HG02840 (cell line): ENCODE measurements at regions not wholly inside any gene's neighbourhood (a gene's known extent, or its start where the extent isn't known, plus 50 kb on each side); places are given as distances from the start of the nearest gene placed in this dataset.
"Not testable (repeated sequence)": the region's sequence is repeated elsewhere in the genome, so short reads cannot be mapped to it uniquely, and the experiment has no call there.

Experiments used
- ATAC-seq: cut with Tn5 transposase; IDR thresholded peaks from one replicate; pipeline ENCODE4 v1.9.1; 2021; ENCODE audit warnings: mild to moderate bottlenecking, moderate library complexity, moderate number of reproducible peaks; ENCODE audit not compliant: unreplicated experiment, low FRiP score

DNA sequence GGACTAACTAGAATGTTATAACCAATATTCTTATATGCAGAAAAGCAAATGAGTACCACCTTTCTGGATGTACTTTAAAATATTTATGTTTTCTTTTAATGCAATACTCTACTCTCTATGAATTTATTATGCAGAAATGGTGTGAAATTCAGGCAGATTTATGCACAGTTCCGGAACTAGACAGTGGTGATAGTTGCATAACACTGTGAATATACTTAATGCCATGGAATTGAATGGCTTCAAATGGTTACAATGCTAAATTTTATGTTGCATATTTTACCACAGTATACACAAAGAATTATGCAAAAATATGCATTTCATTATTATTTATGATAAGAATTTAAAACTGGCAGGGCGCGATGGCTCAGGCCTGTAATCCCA, 287.8 kb upstream of the FN1 start:
- ATAC-seq = no peak

DNA sequence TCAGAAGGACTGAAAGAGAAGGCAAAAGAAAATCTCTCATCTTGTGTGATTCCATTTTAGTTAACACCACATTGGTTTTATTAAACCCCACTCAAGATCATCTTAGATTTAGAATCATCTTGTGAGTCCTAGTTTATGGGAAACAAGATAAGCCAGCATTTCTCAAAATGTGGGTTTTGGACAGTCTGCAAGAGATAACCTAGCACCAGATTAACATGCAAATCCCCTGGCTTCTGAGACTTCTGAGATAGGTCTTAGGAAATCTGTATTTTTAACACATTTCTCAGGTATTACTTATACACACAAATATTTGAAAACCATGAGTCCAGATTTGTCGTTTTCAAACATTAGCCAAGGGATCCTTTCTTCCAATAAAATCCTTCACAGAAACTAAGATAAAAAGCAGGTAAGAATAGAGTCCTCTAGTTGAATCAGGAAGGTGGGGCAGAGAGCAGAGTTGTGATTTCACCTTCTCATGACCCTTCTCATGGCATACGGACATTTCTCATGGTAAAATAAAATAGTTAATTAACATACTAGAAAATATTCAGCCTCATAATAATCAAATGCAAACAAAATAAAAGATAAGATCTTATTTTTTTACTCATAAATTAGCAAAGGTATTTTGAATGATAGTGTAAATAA, 287.2 kb upstream of the FN1 start:
- ATAC-seq = no peak

DNA sequence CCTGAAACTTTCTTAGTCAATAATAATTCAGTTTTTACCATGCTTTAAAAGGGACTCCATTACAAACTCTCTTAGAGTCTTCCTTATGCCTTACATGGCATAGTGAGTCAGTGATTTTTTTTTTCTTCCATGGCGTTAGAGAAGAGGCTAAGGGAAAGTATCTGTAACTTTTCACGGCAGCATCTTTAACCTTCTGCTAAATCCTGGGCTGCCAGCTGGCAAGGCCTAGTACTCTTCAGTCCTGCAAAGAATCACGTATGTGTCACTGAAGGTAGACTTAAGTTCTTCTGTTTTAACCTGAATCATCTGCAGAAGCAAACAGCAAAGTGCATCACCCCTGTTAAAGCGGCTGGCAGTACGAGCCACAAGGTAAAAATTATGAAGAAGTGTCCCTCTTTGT, 286.3 kb upstream of the FN1 start:
- no peak for ATAC-seq

DNA sequence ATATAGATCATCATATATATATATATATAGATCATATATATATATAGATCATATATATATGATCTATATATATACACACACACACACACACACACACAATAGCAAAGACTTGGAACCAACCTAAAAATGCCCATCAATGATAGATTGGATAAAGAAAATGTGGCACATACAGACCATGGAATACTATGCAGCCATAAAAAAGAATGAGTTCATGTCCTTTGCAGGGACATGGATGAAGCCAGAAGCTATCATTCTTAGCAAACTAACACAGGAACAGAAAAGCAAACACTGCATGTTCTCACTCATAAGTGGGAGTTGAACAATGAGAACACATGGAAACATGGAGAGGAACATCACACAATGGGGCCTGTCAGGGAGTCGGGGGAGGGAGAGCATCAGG, 285.6 kb upstream of the FN1 start:
- not testable (repeated sequence) for ATAC-seq

DNA sequence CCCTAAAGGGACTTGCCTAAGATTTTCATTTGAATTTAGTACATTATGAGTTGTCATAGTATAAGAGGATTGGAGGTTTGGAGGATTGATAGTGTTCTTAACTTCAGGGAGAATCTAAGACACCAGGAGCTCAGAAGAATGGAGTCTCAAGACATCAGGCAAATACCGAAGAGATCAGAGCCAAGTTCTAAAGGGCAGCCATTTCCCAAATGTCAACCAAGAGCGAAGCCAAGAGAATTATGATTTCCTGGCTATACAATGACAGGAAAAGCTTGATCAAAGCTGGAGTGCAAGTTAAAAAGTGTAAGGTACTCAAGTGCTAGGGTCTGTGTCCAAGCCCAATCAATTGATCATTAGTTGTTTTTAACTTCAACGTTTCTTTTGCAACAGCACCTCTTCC, 283.0 kb upstream of the FN1 start:
- ATAC-seq = no peak

DNA sequence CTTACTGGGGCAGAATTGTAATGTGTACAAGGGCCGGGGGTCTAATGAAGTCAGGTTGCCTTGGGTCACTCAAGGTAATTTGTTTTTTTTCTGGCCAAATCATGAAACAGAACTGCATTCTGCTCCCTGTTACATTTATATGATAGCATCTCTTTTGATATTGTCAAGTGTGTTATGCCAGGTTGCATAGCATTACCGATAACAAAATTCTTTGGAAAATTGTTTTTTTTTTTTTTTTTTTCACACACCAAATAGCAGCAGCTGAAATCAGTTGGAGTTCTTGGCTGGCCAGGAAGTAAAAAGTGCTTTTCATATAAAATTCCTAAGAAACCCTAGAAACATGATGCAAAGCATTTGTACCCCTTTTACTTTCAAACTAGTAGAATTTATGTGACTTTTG, 282.6 kb upstream of the FN1 start:
- ATAC-seq = no peak

DNA sequence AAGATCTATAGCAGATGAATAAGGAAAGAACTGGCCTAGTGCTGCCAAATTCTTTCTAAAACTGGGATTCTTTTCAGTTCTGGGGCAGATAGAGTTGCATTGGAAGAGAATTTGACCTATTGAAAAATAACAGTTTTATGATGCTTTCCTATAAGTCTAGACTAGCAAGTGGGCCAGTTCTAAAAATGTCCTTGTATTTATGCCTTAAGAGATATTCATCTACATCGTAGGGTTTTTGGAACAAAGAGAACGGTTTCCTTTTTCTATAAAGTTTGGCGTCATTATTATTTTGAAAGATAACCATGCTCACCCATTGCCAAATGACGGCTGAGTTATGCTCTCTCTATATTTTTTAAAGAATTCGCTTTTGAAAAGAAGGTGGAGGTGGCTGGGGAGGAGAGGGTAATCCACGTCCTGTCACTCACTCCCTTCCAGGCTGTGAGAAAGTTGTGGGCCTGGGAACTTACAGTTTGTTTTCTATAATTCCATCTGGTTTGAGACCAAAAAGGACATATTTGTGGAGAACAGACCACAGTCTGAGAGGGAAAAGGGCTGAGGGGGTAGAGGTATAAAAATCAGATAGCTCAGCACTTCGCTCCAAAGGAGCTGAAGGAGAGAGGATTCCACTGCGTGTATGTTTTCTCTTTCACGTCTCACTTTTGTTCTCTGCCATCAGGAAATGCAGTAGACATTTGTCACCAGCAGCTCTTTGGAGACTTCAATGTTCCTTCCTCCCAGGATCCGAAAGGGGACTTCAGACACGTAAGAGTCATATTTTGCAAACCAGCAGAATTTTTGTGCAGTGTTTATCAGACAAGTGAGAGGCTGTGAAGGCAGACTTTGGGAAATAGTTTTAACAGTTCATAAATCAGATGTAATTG, 281.9 kb upstream of the FN1 start:
- ATAC-seq = no peak

DNA sequence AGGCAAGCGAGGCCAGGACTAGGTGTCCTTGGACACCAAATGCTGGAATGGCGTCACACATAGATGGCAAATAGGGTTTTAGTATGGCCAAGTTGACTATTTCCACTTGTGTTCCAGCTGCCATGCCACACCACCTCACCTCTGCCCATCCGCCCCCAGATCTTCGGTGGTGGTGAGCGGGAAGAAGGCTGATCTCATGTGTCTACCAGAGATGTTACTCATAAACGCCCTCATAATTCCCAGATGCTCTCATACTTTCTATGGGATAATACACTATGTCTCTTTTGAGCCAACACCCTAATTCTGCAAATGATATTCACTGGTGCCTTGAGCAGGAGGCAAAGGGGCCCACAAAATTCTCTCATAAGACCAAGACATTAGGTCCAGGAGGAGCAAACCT, 281.1 kb upstream of the FN1 start:
- ATAC-seq = no peak

DNA sequence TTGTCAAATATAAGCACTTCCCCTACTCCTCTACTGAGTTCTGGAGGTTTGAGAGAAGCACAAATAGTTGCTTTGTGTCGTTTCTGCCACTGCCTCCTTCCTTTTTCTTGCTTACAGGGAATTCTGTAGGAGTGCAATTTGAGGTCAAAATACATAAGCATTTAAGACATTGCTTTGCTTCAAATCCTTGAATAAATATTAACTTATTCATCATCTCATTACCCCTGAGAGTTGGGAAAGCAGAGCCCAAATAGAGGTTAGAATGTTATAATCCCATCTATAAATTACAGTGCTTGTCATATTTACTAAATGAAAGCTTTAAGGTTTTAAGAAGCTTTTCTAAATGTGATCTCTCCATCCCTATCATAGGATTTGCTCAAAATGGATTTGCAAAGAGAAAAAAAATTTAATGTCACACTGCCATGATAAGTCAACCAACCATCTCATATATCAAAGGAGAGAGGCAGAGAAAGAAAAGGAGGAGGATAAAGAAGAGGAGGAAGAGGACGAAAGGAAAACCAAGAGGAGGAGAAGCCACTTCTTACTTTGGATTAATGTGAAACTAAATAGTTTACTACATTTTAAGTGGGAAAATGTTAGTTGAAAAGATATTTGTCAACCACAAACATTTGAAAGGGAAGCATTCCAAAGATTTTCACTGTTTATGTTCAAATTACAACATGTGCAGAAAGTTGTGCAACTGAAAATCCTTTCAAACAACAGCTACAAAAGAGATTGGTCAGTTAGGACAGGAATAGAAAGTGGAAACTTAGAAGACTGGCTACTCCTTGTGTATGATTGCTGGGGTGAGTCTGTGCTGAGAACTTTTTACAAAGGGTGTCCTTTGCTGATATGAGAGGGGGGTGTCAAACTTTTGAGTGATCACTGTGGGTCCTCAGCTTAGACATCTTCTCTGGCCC, 277.3 kb upstream of the FN1 start:
- no peak for ATAC-seq

DNA sequence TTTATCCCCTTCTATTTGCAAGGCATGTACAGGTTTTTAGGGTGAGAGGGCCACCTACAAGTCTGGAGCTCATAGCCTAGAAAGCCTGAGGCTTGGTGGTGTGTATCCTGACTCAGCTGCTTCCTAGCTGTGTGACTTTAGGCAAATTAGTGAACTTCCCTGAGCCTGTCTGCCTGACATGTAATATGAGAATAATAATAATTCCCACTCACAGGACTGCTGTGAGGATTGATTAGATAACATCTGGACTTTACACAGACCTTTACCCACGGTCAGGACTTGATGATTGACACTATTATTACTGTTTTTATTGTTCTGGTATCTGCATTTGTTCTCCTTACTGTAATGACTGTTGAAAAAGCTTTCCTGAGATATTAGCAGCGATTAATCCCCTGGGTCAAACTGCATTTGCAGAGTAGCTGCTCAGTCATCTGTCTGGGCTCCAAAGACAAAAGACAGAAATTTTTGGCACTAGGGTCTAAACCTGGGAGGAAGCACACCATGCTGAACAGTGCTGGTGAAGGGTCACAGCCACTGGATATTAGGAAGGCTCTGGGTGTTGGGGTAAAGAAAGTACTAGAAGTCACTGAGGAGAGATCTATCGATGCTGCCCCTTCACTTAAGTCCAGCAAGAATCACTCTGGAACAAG, 276.5 kb upstream of the FN1 start:
- ATAC-seq = no peak

DNA sequence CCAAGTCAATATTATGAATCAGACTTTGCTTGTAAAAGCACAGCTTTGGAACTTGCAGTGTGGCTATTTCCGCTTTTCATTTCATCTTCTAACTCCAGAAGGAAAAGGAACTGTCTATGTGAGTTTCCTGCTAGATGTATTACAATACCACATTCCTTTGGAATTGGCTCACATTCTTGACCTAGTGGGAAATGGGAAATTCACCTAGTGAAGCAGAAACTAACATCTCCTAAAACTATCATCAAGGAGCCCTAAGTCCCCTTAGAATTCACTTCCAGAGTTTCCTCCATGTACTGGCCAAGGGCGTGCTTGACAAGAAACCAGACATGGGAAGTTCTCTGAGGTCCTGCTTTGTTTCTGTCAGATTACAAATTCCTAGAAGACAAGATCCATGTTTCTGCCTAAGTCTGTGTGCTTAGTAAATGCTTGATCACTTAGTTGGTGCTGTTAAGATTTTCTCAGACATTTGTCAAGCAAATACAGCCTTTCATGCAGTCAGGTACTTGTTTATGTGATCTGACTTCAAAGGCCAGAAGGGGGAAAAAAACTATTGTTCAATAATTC, 275.7 kb upstream of the FN1 start:
- ATAC-seq = no peak

DNA sequence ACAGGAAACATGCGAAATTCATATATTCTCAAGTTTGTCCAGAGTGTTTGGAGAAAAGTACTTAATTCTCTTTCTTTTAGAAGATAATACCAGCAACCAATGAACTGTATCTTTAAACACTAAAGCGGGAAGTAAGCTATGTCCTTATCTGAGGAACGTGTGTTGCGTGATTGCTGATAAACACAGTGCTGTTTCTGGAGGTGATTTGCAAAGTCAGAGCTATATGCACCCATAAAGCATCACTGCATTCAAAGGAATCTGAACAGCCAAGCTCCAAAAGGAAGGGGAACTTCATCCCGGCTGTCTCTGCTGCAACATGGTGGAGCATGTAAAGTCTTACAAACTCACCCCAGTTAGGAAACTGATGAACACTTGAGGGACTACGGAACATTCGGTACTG, 271.7 kb upstream of the FN1 start:
- no peak for ATAC-seq

DNA sequence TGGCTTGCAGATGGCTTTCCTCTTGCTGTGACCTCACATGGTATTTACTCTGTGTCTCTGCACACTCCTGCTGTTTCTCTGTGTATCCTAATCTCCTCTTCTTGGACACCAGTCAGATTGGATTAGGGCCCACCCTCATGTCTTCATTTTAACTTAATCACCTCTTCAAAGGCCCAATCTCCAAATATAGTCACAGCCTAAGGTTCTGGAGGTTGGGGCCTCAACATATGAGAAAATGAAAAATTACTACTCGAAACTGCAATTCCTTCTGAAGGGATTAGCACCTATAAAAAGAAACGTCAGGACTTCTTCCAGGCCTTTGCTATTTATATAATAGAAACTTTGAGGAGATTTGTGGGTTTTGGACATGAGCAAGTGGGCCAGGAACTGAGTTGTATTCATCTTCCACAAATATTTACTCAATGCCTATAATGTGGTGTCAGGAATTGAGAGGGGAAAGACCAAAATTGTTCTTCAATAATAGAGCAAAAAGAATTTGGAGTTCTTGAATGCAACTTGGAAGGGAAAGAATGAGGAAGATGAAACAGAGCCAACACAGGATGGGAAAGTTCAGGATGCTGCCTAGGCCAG, 270.0 kb upstream of the FN1 start:
- ATAC-seq = no peak

DNA sequence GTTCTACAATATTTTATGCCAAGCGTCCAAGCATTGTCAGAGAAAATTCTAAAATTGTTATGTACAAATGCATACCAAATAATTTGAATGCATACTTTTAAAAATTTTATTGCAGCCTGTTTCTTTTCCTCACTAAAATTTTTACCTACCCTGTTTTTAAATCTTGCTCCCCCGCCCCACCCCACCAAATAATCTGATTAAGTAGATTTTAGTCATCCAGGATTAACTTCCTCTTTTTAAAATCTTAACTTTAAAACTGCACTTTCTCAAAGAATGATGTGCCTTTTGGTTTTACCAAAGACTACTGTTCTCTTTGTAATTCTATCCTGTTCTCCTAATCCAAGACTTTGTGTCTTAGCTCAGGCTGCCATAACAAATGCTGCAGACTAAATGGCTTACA, 269.4 kb upstream of the FN1 start:
- ATAC-seq = no peak

DNA sequence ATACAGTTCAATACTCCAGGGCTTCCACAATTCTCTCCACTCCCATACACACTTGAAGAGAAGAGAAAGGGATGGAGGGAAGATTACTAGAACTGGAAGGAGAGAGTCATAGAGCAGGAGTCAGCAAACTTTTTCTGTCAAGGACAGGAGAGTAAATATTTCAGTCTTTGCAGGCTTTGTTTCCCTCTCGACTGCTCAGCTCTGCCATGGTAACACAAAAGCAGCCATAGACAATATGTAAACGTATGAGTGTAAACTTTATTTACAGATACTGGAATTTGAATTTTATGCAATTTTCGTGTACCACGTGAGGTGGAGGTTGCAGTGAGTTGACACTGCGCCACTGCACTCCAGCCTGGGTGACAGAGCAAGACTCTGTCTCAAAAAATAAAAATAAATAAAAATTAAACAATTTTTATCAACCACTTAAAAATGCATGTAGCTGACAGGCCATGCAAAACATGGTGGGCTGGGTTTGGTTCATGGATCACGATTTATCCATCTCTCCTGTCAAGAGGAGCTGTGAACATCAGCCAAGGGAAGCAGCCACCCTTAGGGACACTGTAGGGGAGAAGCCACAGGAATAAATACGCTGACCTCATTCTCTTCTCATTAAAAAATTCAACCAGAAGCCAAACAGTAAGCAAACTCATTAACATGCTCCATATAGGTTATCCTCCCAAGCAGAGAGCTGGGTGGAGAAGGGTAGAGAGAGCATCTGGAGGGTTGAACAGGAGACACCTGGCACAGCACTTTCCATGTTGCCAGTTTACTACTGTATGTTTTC, 266.4 kb upstream of the FN1 start:
- no peak for ATAC-seq

DNA sequence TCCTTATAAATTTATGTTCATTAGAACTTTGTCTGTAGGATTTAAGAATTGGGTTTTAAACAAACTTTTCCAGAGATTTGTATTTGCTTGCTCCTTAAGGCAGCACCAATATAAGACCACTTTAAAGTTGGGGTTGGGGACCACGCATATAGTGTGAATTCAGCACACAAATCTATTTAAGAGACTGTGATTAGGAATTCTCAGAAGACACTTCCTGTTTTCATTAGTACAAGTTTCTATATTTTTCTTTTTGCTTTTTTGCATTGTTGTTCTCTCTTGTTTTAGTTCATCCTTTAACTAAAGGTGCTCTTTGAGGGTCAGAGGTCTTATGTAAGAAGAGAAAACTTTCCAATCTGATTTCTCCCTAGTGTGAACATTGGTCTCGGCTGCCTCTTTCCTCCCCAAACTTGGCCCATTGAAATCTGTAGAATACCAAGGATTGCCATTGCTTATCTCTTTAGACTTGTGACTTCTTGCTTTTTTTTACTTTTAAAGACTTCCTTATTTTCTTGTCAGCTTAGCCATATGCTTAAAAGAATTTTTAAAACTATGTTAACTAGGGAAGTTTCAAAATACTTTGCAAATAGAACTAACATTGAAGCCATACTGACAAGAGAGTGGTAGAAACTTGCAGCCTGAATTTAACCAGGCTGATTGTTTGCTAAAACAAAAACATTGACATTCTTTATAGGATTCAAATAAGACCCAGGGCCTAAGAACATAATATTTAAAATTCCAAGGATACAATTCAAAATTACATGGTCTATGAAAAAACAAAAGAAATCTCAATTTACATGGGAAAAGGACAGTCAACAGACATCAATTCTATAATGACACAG, 264.1 kb upstream of the FN1 start:
- ATAC-seq = no peak

DNA sequence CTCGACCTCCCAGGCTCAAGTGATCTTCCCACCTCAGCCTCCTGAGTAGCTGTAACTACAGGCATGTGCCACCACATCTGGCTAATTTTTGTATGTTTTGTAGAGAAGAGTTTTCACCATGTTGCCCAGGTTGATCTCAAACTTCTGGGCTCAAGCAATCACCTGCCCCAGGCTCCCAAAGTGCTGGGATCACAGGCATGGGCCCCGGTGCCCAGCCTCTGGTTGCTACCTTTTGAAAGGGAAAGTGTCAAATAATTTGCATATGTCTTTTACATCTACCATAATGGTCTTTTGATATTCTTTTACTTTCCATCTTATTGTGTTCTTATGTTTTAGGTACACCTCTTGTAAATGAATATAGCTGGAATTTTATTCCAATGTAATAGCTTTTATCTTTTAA, 263.1 kb upstream of the FN1 start:
- no peak for ATAC-seq

DNA sequence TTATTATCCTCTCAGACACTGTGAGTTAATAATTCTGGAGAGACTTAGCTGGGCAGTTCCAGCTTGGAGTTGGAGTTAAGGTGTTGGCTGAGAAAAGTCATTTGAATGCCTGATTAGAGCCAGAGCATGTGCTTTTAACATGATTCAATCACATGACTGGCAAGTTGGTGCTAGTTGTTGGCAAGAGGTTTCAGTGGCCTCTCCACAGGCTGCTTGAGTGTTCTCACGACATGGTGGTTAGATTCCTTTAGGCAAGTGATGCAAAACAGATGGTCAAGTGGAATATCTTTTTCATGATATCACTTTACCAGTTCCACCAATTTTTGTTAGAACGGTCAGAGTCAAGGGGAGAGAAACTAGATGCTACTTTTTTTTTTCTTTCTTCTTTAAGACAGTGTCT, 262.7 kb upstream of the FN1 start:
- no peak for ATAC-seq
